WTC11 (cell line): ENCODE measurements at regions not wholly inside any gene's neighbourhood (a gene's known extent, or its start where the extent isn't known, plus 50 kb on each side); places are given as distances from the start of the nearest gene placed in this dataset.
"Not testable (repeated sequence)": the region's sequence is repeated elsewhere in the genome, so short reads cannot be mapped to it uniquely, and the experiment has no call there.

Experiments used
- ATAC-seq: fragments of 200-7000 bp; cut with Tn5 transposase; 2 replicates; pipeline ENCODE4 v1.10.0; 2021; ENCODE audit warnings: mild to moderate bottlenecking, moderate library complexity
- CTCF ChIA-PET: fragments of 300-600 bp; sonication (Branson Sonifier 250); formaldehyde crosslinking; loops from one replicate; lab custom pipeline; 2021; ENCODE audit warnings: antibody characterized with exemption; lab: Charles Lee
- POLR2A ChIA-PET: fragments of 350-600 bp; sonication (Branson Sonifier 250); formaldehyde crosslinking; loops from one replicate; lab custom pipeline; 2021; ENCODE audit warnings: antibody characterized with exemption; lab: Charles Lee
- DNase-seq: peaks from one replicate; pipeline ENCODE4 v3.0.0; 2021; ENCODE audit warnings: low spot score
- H3K27ac Mint-ChIP-seq: 2 replicates; pipeline ENCODE4 v1.8.0; 2021; ENCODE audit warnings: mixed read lengths
- H3K27me3 Mint-ChIP-seq: 2 replicates; pipeline ENCODE4 v1.8.0; 2021; ENCODE audit warnings: low read depth, mild to moderate bottlenecking, moderate library complexity, mixed read lengths
- H3K36me3 Mint-ChIP-seq: 2 replicates; pipeline ENCODE4 v1.8.0; 2021; ENCODE audit warnings: mixed read lengths
- H3K4me1 Mint-ChIP-seq: 2 replicates; pipeline ENCODE4 v1.8.0; 2022; ENCODE audit warnings: mixed read lengths
- H3K4me3 Mint-ChIP-seq: 2 replicates; pipeline ENCODE4 v1.8.0; 2021; ENCODE audit warnings: mild to moderate bottlenecking, moderate library complexity, mixed read lengths
- H3K9me3 Mint-ChIP-seq: 2 replicates; pipeline ENCODE4 v1.8.0; 2021; ENCODE audit warnings: mixed read lengths
- CBFB ChIP-seq: sonication (generic); formaldehyde crosslinking; IDR thresholded peaks from 2 replicates; pipeline ENCODE4 v1.8.1; 2022; ENCODE audit warnings: mild to moderate bottlenecking, low read depth, missing genetic modification reagents
- E2F5 ChIP-seq: sonication (generic); formaldehyde crosslinking; IDR thresholded peaks from 2 replicates; pipeline ENCODE4 v1.8.1; 2022; ENCODE audit warnings: mild to moderate bottlenecking, moderate library complexity, missing genetic modification reagents
- EMX1 ChIP-seq: fragments of 250-450 bp; sonication (Bioruptor Pico); IDR thresholded peaks from 2 replicates; pipeline ENCODE4 v1.8.0; 2021; ENCODE audit warnings: mild to moderate bottlenecking
- GABPB1 ChIP-seq: sonication (generic); formaldehyde crosslinking; IDR thresholded peaks from 2 replicates; pipeline ENCODE4 v1.8.1; 2023; ENCODE audit warnings: mild to moderate bottlenecking, missing genetic modification reagents
- HMGXB4 ChIP-seq: sonication (generic); formaldehyde crosslinking; IDR thresholded peaks from 2 replicates; pipeline ENCODE4 v1.8.1; 2023; ENCODE audit warnings: mild to moderate bottlenecking, moderate library complexity, missing genetic modification reagents
- JUN ChIP-seq: sonication (generic); formaldehyde crosslinking; IDR thresholded peaks from 2 replicates; pipeline ENCODE4 v1.8.0; 2023; ENCODE audit warnings: mild to moderate bottlenecking, missing genetic modification reagents
- PRRX2 ChIP-seq: fragments of 250-450 bp; sonication (Bioruptor Pico); IDR thresholded peaks from 2 replicates; pipeline ENCODE4 v1.8.0; 2021; ENCODE audit warnings: mild to moderate bottlenecking
- RELA ChIP-seq: sonication (generic); formaldehyde crosslinking; IDR thresholded peaks from 2 replicates; pipeline ENCODE4 v1.8.1; 2022; ENCODE audit warnings: missing genetic modification reagents, mild to moderate bottlenecking, borderline replicate concordance
- USF2 ChIP-seq: sonication (generic); formaldehyde crosslinking; IDR thresholded peaks from 2 replicates; pipeline ENCODE4 v1.8.1; 2023; ENCODE audit warnings: mild to moderate bottlenecking, missing genetic modification reagents, moderate library complexity
- ZNF281 ChIP-seq: sonication (generic); formaldehyde crosslinking; IDR thresholded peaks from 2 replicates; pipeline ENCODE4 v1.8.0; 2023; ENCODE audit warnings: mild to moderate bottlenecking, missing genetic modification reagents

- DNase-seq, CTCF ChIA-PET, H3K27ac Mint-ChIP-seq, ATAC-seq, H3K4me1 Mint-ChIP-seq, H3K4me3 Mint-ChIP-seq, POLR2A ChIA-PET: not testable (repeated sequence)
- Mint-ChIP-seq H3K36me3 (peaks cover 29% of the 10 kb centered on the region), H3K27me3 (peaks cover 13% of the 10 kb centered on the region), H3K9me3 (peaks cover 32% of the 10 kb centered on the region)
Measured at GRCh38 chr14:105617805-105618204, 91.4 kb downstream of the TMEM121 start.

GRCh38 chr14:105619324-105619723 lies 92.9 kb downstream of the TMEM121 start:
- H3K27me3 Mint-ChIP-seq, POLR2A ChIA-PET, DNase-seq, ATAC-seq, CTCF ChIA-PET, H3K27ac Mint-ChIP-seq, H3K4me1 Mint-ChIP-seq, H3K4me3 Mint-ChIP-seq: not testable (repeated sequence)
- Mint-ChIP-seq H3K9me3 (peaks cover 17% of the 10 kb centered on the region), H3K36me3 (peaks cover 20% of the 10 kb centered on the region)

GRCh38 chr14:105620178-105620864 lies 93.9 kb downstream of the TMEM121 start:
- H3K27ac Mint-ChIP-seq, DNase-seq, CTCF ChIA-PET, H3K4me3 Mint-ChIP-seq, H3K4me1 Mint-ChIP-seq, ATAC-seq, POLR2A ChIA-PET, H3K27me3 Mint-ChIP-seq: not testable (repeated sequence)
- H3K36me3 Mint-ChIP-seq: peaks cover 25% of the 10 kb centered on the region
- H3K9me3 Mint-ChIP-seq: peaks cover 19% of the 10 kb centered on the region

- DNase-seq, ATAC-seq, H3K27ac Mint-ChIP-seq, H3K27me3 Mint-ChIP-seq, POLR2A ChIA-PET, CTCF ChIA-PET, H3K4me1 Mint-ChIP-seq, H3K4me3 Mint-ChIP-seq: not testable (repeated sequence)
- H3K36me3 Mint-ChIP-seq: peaks cover 23% of the 10 kb centered on the region
- H3K9me3 Mint-ChIP-seq: peaks cover 21% of the 10 kb centered on the region
Measured at GRCh38 chr14:105620865-105621471, 94.6 kb downstream of the TMEM121 start.

- H3K27ac Mint-ChIP-seq, POLR2A ChIA-PET, CTCF ChIA-PET, ATAC-seq, H3K4me3 Mint-ChIP-seq, H3K4me1 Mint-ChIP-seq, H3K27me3 Mint-ChIP-seq, DNase-seq: not testable (repeated sequence)
- Mint-ChIP-seq H3K9me3 (peaks cover 21% of the 10 kb centered on the region), H3K36me3 (peaks cover 22% of the 10 kb centered on the region)
Measured at GRCh38 chr14:105621479-105622328, 95.3 kb downstream of the TMEM121 start.

- peaks cover 15% of the 10 kb centered on the region for H3K36me3 Mint-ChIP-seq
- ATAC-seq (no peak), DNase-seq (no peak)
- H3K27ac Mint-ChIP-seq: no peak overlapping the region
- no peak overlapping the region for H3K4me3 Mint-ChIP-seq
- ChIA-PET CTCF (no interaction called here), POLR2A (no interaction called here)
- H3K27me3 Mint-ChIP-seq: peaks cover 3% of the 10 kb centered on the region
- no peaks in the 10 kb centered on the region for H3K4me1 Mint-ChIP-seq
- H3K9me3 Mint-ChIP-seq: peaks cover 14% of the 10 kb centered on the region
- no peak for TF ChIP-seq GABPB1 (CRISPR knock-in tag)
- TF ChIP-seq USF2 (CRISPR knock-in tag): no peak
- TF ChIP-seq JUN (CRISPR knock-in tag): no peak
- no peak for TF ChIP-seq ZNF281
- TF ChIP-seq RELA (CRISPR knock-in tag): no peak
- no peak for TF ChIP-seq CBFB
- TF ChIP-seq PRRX2 (CRISPR knock-in tag): no peak
- TF ChIP-seq HMGXB4 (CRISPR knock-in tag): no peak
- no peak for TF ChIP-seq EMX1 (CRISPR knock-in tag)
- no peak for TF ChIP-seq E2F5 (CRISPR knock-in tag)
Measured at GRCh38 chr14:105622329-105622955, 96.1 kb downstream of the TMEM121 start.
